HEK293 (cell line): ENCODE measurements at regions not wholly inside any gene's neighbourhood (a gene's known extent, or its start where the extent isn't known, plus 50 kb on each side); places are given as distances from the start of the nearest gene placed in this dataset.

Experiments used
- CTCF ChIA-PET: fragments of 350-600 bp; formaldehyde crosslinking; extraction: SDS; loops from one replicate; lab custom pipeline; 2021; ENCODE audit warnings: antibody characterized with exemption; lab: Yijun Ruan, JAX
- POLR2A ChIA-PET: fragments of 300-600 bp; formaldehyde crosslinking; extraction: SDS; loops from one replicate; lab custom pipeline; 2020; ENCODE audit warnings: antibody characterized with exemption, inconsistent platforms; lab: Yijun Ruan, JAX
- H3K27ac ChIP-seq: fragments of 200-500 bp; sonication (Bioruptor generic); 2 replicates; pipeline ENCODE4 v1.5.1; 2014; ENCODE audit warnings: low read depth, low read length, control low read depth, inconsistent platforms; ENCODE audit errors: extremely low read depth
- H3K36me3 ChIP-seq, 2 experiments: fragments of 200-500 bp in 1 of 2; sonication (Bioruptor generic) in 1 of 2; 1 replicate in 1 of 2; 2 replicates in 1 of 2; pipeline ENCODE4 v1.5.1; 2014 to 2017; ENCODE audit warnings: inconsistent platforms in 2 of 2, low read length in 2 of 2; ENCODE audit not compliant: control insufficient read depth in 2 of 2, insufficient read depth in 1 of 2
- H3K4me1 ChIP-seq: fragments of 200-500 bp; sonication (Bioruptor generic); 2 replicates; pipeline ENCODE4 v1.5.1; 2014; ENCODE audit warnings: mild to moderate bottlenecking, low read length, inconsistent platforms; ENCODE audit not compliant: control insufficient read depth, insufficient read depth
- H3K4me3 ChIP-seq: 2 replicates; pipeline ENCODE4 v1.5.1; 2011; ENCODE audit warnings: low read depth, mild to moderate bottlenecking, control low read depth, low read length, moderate library complexity
- H3K9me3 ChIP-seq: fragments of 200-500 bp; sonication (Bioruptor generic); 2 replicates; pipeline ENCODE4 v1.5.1; 2014; ENCODE audit warnings: low read depth, low read length, inconsistent platforms; ENCODE audit not compliant: control insufficient read depth, insufficient read depth
- KLF1 ChIP-seq: fragments of 450-650 bp; formaldehyde crosslinking; IDR thresholded peaks from 2 replicates; pipeline ENCODE4 v1.5.1; 2016; ENCODE audit warnings: missing biosample characterization, missing genetic modification characterization
- ZBTB49 ChIP-seq: fragments of 450-650 bp; formaldehyde crosslinking; IDR thresholded peaks from 2 replicates; pipeline ENCODE4 v1.5.1; 2016; ENCODE audit warnings: missing biosample characterization, missing genetic modification characterization, low read depth
- ZFP3 ChIP-seq: fragments of 450-650 bp; formaldehyde crosslinking; IDR thresholded peaks from 2 replicates; pipeline ENCODE4 v1.5.1; 2016; ENCODE audit warnings: low read depth, missing biosample characterization, missing genetic modification characterization
- ZNF140 ChIP-seq: fragments of 450-650 bp; formaldehyde crosslinking; IDR thresholded peaks from 2 replicates; pipeline ENCODE4 v1.5.1; 2016; ENCODE audit warnings: missing biosample characterization, missing genetic modification characterization
- ZNF16 ChIP-seq: fragments of 450-650 bp; formaldehyde crosslinking; IDR thresholded peaks from 2 replicates; pipeline ENCODE4 v1.5.1; 2016; ENCODE audit warnings: low read depth, missing biosample characterization, missing genetic modification characterization
- ZNF24 ChIP-seq: fragments of 450-650 bp; formaldehyde crosslinking; IDR thresholded peaks from 2 replicates; pipeline ENCODE4 v1.5.1; 2016; ENCODE audit warnings: missing biosample characterization, missing genetic modification characterization
- ZNF266 ChIP-seq: fragments of 450-650 bp; formaldehyde crosslinking; IDR thresholded peaks from 2 replicates; pipeline ENCODE4 v1.5.1; 2016; ENCODE audit warnings: missing biosample characterization, missing genetic modification characterization, low read depth
- ZNF645 ChIP-seq: fragments of 450-650 bp; formaldehyde crosslinking; IDR thresholded peaks from 2 replicates; pipeline ENCODE4; 2016; ENCODE audit warnings: missing biosample characterization, missing genetic modification characterization
- ZNF660 ChIP-seq: fragments of 450-650 bp; IDR thresholded peaks from 2 replicates; pipeline ENCODE4 v1.5.1; 2018; ENCODE audit warnings: missing biosample characterization, mild to moderate bottlenecking, missing genetic modification characterization
- TF ChIP-seq, protein P1 (sequence below): fragments of 450-650 bp; formaldehyde crosslinking; IDR thresholded peaks from 2 replicates; pipeline ENCODE4 v1.5.1; 2016; ENCODE audit warnings: missing biosample characterization, missing genetic modification characterization
- TF ChIP-seq, protein P2 (sequence below): fragments of 450-650 bp; formaldehyde crosslinking; conservative IDR thresholded peaks from 2 replicates; pipeline ENCODE4 v1.5.1; 2016; ENCODE audit warnings: low read depth, missing biosample characterization, missing genetic modification characterization
- TF ChIP-seq, protein P3 (sequence below): fragments of 450-650 bp; formaldehyde crosslinking; IDR thresholded peaks from 2 replicates; pipeline ENCODE4 v1.5.1; 2016; ENCODE audit warnings: missing biosample characterization, missing genetic modification characterization, low read depth

- no peaks in the 10 kb centered on the region for H3K4me1 ChIP-seq
- no peaks in the 10 kb centered on the region for H3K36me3 ChIP-seq
- no peaks in the 10 kb centered on the region for H3K9me3 ChIP-seq
- H3K27ac ChIP-seq: no peak overlapping the region
- H3K4me3 ChIP-seq: no peak overlapping the region
- CTCF ChIA-PET: no interaction called here
- POLR2A ChIA-PET: no interaction called here
- TF ChIP-seq ZFP3 (tag by site-specific recombination) (no peak), ZNF660 (tag by site-specific recombination) (no peak), ZNF645 (tag by site-specific recombination) (no peak), ZNF24 (tag by site-specific recombination) (no peak), KLF1 (tag by site-specific recombination) (no peak), ZNF140 (tag by site-specific recombination) (no peak), ZBTB49 (no peak), ZNF266 (tag by site-specific recombination) (no peak)
- TF ChIP-seq, protein P1, sequence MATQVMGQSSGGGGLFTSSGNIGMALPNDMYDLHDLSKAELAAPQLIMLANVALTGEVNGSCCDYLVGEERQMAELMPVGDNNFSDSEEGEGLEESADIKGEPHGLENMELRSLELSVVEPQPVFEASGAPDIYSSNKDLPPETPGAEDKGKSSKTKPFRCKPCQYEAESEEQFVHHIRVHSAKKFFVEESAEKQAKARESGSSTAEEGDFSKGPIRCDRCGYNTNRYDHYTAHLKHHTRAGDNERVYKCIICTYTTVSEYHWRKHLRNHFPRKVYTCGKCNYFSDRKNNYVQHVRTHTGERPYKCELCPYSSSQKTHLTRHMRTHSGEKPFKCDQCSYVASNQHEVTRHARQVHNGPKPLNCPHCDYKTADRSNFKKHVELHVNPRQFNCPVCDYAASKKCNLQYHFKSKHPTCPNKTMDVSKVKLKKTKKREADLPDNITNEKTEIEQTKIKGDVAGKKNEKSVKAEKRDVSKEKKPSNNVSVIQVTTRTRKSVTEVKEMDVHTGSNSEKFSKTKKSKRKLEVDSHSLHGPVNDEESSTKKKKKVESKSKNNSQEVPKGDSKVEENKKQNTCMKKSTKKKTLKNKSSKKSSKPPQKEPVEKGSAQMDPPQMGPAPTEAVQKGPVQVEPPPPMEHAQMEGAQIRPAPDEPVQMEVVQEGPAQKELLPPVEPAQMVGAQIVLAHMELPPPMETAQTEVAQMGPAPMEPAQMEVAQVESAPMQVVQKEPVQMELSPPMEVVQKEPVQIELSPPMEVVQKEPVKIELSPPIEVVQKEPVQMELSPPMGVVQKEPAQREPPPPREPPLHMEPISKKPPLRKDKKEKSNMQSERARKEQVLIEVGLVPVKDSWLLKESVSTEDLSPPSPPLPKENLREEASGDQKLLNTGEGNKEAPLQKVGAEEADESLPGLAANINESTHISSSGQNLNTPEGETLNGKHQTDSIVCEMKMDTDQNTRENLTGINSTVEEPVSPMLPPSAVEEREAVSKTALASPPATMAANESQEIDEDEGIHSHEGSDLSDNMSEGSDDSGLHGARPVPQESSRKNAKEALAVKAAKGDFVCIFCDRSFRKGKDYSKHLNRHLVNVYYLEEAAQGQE (tag by site-specific recombination): no peak
- TF ChIP-seq, protein P2, sequence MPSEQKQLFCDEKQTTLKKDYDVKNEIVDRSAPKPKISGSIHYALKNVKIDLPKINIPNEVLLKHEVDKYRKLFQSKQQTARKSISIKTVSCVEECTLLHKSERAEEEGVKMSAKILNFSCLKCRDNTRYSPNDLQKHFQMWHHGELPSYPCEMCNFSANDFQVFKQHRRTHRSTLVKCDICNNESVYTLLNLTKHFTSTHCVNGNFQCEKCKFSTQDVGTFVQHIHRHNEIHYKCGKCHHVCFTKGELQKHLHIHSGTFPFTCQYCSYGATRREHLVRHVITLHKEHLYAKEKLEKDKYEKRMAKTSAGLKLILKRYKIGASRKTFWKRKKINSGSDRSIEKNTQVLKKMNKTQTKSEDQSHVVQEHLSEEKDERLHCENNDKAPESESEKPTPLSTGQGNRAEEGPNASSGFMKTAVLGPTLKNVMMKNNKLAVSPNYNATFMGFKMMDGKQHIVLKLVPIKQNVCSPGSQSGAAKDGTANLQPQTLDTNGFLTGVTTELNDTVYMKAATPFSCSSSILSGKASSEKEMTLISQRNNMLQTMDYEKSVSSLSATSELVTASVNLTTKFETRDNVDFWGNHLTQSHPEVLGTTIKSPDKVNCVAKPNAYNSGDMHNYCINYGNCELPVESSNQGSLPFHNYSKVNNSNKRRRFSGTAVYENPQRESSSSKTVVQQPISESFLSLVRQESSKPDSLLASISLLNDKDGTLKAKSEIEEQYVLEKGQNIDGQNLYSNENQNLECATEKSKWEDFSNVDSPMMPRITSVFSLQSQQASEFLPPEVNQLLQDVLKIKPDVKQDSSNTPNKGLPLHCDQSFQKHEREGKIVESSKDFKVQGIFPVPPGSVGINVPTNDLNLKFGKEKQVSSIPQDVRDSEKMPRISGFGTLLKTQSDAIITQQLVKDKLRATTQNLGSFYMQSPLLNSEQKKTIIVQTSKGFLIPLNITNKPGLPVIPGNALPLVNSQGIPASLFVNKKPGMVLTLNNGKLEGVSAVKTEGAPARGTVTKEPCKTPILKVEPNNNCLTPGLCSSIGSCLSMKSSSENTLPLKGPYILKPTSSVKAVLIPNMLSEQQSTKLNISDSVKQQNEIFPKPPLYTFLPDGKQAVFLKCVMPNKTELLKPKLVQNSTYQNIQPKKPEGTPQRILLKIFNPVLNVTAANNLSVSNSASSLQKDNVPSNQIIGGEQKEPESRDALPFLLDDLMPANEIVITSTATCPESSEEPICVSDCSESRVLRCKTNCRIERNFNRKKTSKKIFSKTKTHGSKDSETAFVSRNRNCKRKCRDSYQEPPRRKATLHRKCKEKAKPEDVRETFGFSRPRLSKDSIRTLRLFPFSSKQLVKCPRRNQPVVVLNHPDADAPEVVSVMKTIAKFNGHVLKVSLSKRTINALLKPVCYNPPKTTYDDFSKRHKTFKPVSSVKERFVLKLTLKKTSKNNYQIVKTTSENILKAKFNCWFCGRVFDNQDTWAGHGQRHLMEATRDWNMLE (tag by site-specific recombination): no peak
These were observed 248.0 kb downstream of the KCTD12 start for GRCh38 chr13:76638181-76638580.

- CTCF ChIA-PET: no interaction called here
- TF ChIP-seq, protein P3, sequence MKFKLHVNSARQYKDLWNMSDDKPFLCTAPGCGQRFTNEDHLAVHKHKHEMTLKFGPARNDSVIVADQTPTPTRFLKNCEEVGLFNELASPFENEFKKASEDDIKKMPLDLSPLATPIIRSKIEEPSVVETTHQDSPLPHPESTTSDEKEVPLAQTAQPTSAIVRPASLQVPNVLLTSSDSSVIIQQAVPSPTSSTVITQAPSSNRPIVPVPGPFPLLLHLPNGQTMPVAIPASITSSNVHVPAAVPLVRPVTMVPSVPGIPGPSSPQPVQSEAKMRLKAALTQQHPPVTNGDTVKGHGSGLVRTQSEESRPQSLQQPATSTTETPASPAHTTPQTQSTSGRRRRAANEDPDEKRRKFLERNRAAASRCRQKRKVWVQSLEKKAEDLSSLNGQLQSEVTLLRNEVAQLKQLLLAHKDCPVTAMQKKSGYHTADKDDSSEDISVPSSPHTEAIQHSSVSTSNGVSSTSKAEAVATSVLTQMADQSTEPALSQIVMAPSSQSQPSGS (tag by site-specific recombination): 0 out of 2 replicates have a peak, but pooled peaks have one; percentile 7
- no peak for TF ChIP-seq ZNF16 (tag by site-specific recombination)
- POLR2A ChIA-PET: no interaction called here
- H3K4me3 ChIP-seq: no peak overlapping the region
- no peaks in the 10 kb centered on the region for H3K36me3 ChIP-seq
- H3K9me3 ChIP-seq: no peaks in the 10 kb centered on the region
- no peak overlapping the region for H3K27ac ChIP-seq
- H3K4me1 ChIP-seq: no peaks in the 10 kb centered on the region
These were observed 248.5 kb downstream of the KCTD12 start for GRCh38 chr13:76637641-76638141.
